Astrocyte of the hippocampus (primary cell): ENCODE measurements at regions not wholly inside any gene's neighbourhood (a gene's known extent, or its start where the extent isn't known, plus 50 kb on each side); places are given as distances from the start of the nearest gene placed in this dataset.

ENCODE experiments used
- DNase-seq: peaks from one replicate; pipeline ENCODE4 v3.0.0; 2011; ENCODE audit warnings: low read depth, low spot score

DNA sequence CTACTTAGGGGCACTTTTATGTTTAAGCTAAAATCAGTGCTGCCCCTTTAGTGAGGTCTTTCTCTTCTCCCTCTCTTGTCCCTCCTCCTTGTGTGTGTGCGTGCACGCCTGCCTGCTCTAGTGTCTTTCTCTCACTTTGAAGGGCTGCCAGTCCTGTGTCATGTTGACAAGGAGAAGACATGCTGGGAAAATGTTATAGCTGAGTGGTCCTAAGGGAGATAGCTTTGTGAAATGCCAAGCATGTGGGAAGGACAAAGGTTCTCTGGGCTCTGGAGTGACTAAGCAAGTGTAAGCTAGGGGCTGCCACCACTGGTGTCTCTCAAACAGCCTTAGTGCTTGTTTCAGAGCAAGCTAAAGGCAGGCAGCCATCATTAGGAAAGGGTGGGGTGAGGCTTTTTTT lies 108.4 kb downstream of the EMP1 start:
- DNase-seq: no peak

GRCh38 chr12:13299457-13299856 lies 102.9 kb downstream of the EMP1 start:
- no peak for DNase-seq

GRCh38 chr12:13293096-13293495 lies 96.6 kb downstream of the EMP1 start:
- DNase-seq: peak; percentile 45

- no peak for DNase-seq
These were observed 93.2 kb downstream of the EMP1 start for GRCh38 chr12:13289653-13290289.

- DNase-seq: peak; percentile 24
These were observed 92.6 kb downstream of the EMP1 start for GRCh38 chr12:13288937-13289652.

- DNase-seq: no peak
These were observed 92.0 kb downstream of the EMP1 start for GRCh38 chr12:13288501-13288900.

- DNase-seq: no peak
These were observed 87.3 kb downstream of the EMP1 start for GRCh38 chr12:13283867-13284266.

GRCh38 chr12:13282861-13283260 lies 86.3 kb downstream of the EMP1 start:
- DNase-seq: no peak

- DNase-seq: peak; percentile 91
These were observed 81.8 kb downstream of the EMP1 start for GRCh38 chr12:13278249-13278787.

GRCh38 chr12:13277293-13277692 lies 80.8 kb downstream of the EMP1 start:
- DNase-seq: no peak

DNA sequence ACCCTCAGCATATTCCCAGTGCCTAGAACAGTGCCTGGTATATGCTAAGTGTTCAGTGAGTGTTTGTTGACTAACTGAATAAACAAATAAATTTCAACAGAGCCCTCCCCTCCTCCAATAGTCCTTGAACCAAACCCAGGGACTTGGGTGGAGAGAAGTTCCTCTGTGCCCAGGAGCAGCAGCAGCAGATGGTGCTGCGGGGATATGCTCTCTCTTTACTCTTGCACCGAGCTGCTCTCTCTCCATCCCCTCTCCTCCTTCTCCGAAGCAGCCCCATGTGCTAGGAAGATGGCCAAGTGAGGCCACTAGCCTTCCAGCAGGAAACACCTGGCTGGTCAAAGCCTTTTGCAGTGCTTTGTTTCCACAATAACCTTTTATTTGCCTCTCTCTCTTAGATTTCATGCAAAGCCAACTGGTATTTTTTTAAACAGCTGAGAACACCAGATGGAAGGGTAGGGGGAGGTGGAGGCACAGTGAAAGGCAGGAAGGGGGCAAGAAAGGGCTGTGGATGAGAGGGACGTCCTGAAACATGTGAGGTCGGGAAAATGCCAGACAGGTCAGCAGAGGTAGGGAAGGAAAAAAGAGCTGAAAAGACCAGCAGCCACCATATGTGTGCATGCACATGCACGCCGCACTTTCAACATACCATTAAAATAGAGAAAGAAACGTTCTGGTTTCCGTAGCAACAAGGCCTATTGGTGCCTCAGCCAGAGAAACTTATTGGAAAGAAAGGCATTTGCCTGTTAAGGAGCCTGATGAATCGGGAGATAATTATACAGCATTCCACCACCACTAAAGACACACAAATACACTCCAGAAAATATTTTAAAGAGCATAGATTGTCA lies 78.9 kb downstream of the EMP1 start:
- DNase-seq: no peak

DNA sequence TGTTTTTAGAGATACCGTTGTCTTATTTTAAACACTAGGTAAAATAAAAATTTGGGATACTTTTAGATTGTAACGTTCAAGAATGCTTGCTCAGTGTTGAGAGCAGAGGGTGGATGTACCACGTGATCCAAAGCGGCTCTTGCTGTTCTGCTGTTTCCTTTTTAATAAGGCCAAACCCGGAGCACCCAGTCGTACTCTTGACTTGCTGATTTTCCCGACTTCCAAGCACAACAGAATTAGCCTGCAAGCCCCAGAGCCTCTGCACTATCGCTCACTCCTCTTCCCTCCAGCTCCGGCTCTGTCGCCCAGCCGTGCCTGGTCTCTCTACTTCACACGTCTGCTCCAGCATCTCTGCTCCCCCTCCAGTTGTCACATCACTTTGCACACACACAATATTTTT lies 77.3 kb downstream of the EMP1 start:
- DNase-seq: no peak

DNA sequence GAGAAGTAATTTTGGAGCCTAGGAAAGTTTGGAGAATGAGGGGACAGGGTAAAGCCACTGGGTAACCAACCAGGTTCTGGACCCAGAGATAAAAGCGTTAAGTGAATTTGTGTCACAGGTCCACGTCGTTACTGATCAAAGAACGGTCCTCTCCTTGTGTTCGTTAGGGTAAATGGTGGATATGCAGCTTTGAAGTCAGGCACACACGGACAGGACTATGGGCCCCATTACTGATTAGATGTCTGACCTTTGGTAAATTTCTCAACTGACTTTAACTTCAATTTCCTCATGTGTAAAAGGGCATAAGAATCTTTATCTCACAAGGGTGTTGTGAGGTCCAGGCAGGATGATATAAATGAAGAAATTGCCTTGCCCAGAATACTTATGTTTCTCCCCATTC lies 76.6 kb downstream of the EMP1 start:
- no peak for DNase-seq

DNA sequence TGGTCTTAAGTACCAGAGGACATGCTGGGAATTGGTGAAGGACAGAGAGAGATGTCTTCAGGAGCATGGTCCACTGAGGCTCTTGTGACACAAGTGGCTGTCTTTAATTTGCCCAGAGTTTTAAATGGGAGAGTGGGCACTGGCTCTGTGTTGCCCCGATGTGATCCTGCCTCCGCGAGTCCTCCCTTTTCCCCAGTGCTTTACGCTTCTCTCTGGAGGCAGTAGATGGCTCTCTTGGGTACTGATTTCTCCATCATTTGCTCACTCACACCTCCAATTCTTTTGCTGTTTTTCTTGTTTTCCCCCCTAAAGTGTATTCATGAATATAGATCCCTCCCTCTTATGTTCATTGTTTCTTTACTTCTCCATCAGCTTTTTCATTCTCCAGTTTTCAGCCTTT lies 74.3 kb downstream of the EMP1 start:
- no peak for DNase-seq
